GM12878 (cell line): ENCODE measurements at regions not wholly inside any gene's neighbourhood (a gene's known extent, or its start where the extent isn't known, plus 50 kb on each side); places are given as distances from the start of the nearest gene placed in this dataset.

ENCODE experiments used
- ATAC-seq: fragments of 200-7000 bp; cut with Tn5 transposase; 3 replicates; pipeline ENCODE4 v1.9.1; 2020; ENCODE audit warnings: mild to moderate bottlenecking, moderate library complexity
- BruUV-seq: library from RNA; stranded (reverse); fragments of 400-500 nt; replicated peaks from 2 replicates; lab custom pipeline; 2021; lab: Mats Ljungman, UMichigan
- CTCF ChIA-PET: fragments of 300-600 bp; sonication (Branson Sonifier 250); formaldehyde crosslinking; extraction: SDS; loops from one replicate; lab custom pipeline; 2021; ENCODE audit warnings: inconsistent platforms; lab: Yijun Ruan, JAX
- POLR2A ChIA-PET: fragments of 350-600 bp; formaldehyde crosslinking; extraction: SDS; loops from one replicate; lab custom pipeline; 2021; ENCODE audit warnings: inconsistent platforms; lab: Charles Lee
- RAD21 ChIA-PET: fragments of 300-600 bp; sonication (Branson Sonifier 250); formaldehyde crosslinking; loops from one replicate; lab custom pipeline; 2023; ENCODE audit warnings: antibody characterized with exemption; ENCODE audit not compliant: unreplicated experiment; lab: Charles Lee
- SMC1A ChIA-PET: fragments of 300-600 bp; sonication (Branson Sonifier 250); formaldehyde crosslinking; loops from one replicate; lab custom pipeline; 2023; ENCODE audit not compliant: unreplicated experiment, uncharacterized antibody; lab: Charles Lee
- DNase-seq: peaks from one replicate; pipeline ENCODE4 v3.0.0-alpha.2; 2011; ENCODE audit warnings: low read depth, low spot score
- FAIRE-seq: peaks from 3 replicates; lab custom pipeline; 2011; peaks lifted over from hg19 to GRCh38; lab: Jason Lieb, UNC
- H2AFZ ChIP-seq: 2 replicates; pipeline ENCODE4 v1.6.0; 2011; ENCODE audit warnings: low read depth, low read length, control low read depth; ENCODE audit not compliant: control insufficient read depth
- H3K27ac ChIP-seq: 2 replicates; pipeline ENCODE4 v1.5.1; 2011; ENCODE audit warnings: control low read depth; ENCODE audit not compliant: control insufficient read depth, insufficient read depth
- H3K27me3 ChIP-seq, 2 experiments: replicated peaks in 1 of 2; 2 replicates each; pipeline versions ENCODE4 v1.6.0 to v1.6.1; 2011; ENCODE audit warnings: low read length in 1 of 2; ENCODE audit not compliant: control insufficient read depth in 2 of 2, insufficient read depth in 2 of 2
- H3K36me3 ChIP-seq, 2 experiments: 2 replicates each; pipeline ENCODE4 v1.5.1; 2011; ENCODE audit warnings: low read length in 1 of 2; ENCODE audit not compliant: control insufficient read depth in 2 of 2, insufficient read depth in 2 of 2
- H3K4me1 ChIP-seq: 2 replicates; pipeline ENCODE4 v1.6.1; 2011; ENCODE audit warnings: mild to moderate bottlenecking, low read length, moderate library complexity, mixed read lengths; ENCODE audit not compliant: control insufficient read depth, insufficient read depth
- H3K4me2 ChIP-seq: 2 replicates; pipeline ENCODE4 v1.6.0; 2011; ENCODE audit warnings: control low read depth; ENCODE audit not compliant: control insufficient read depth, insufficient read depth
- H3K4me3 ChIP-seq: fragments of 200-600 bp; sonication (generic); 2 replicates; pipeline ENCODE4 v1.5.1; 2016
- H3K79me2 ChIP-seq: 2 replicates; pipeline ENCODE4 v1.6.0; 2011; ENCODE audit warnings: low read length; ENCODE audit not compliant: control insufficient read depth, insufficient read depth
- H3K9ac ChIP-seq: 2 replicates; pipeline ENCODE4 v1.8.0; 2011; ENCODE audit warnings: low read length, control low read depth, mixed read lengths; ENCODE audit not compliant: control insufficient read depth, insufficient read depth
- H3K9me3 ChIP-seq: replicated peaks from 3 replicates; pipeline ENCODE4 v1.5.1; 2011; ENCODE audit warnings: mild to moderate bottlenecking, low read length; ENCODE audit not compliant: control insufficient read depth, insufficient read depth
- H4K20me1 ChIP-seq: 2 replicates; pipeline ENCODE4 v1.6.0; 2011; ENCODE audit not compliant: control insufficient read depth, insufficient read depth
- CBX5 ChIP-seq: sonication (generic); IDR thresholded peaks from 2 replicates; pipeline ENCODE4 v1.6.1; 2016; ENCODE audit warnings: low read depth, moderate library complexity, mild to moderate bottlenecking, inconsistent platforms
- MEF2B ChIP-seq: fragments of 450-650 bp; IDR thresholded peaks from 2 replicates; pipeline ENCODE4 v1.6.1; 2018; ENCODE audit warnings: mild to moderate bottlenecking, moderate library complexity; ENCODE audit not compliant: partially characterized antibody, poor library complexity, severe bottlenecking
- POLR2AphosphoS5 ChIP-seq: IDR thresholded peaks from 2 replicates; pipeline ENCODE4 v1.6.1; 2011; ENCODE audit warnings: mild to moderate bottlenecking, low read length, inconsistent platforms
- POU2F2 ChIP-seq: IDR thresholded peaks from 3 replicates; pipeline ENCODE4 v1.6.1; 2011; ENCODE audit warnings: low read depth, mild to moderate bottlenecking, low read length, borderline replicate concordance
- REST ChIP-seq: IDR thresholded peaks from 2 replicates; pipeline ENCODE4 v1.6.1; 2012; ENCODE audit warnings: mild to moderate bottlenecking, low read depth, low read length
- SIN3A ChIP-seq: IDR thresholded peaks from 2 replicates; pipeline ENCODE4 v1.6.1; 2012; ENCODE audit warnings: low read depth, low read length, improper control_type of control experiment
- WGBS: methylation state at CpG from one replicate; pipeline ENCODE4 v1.1.6; 2016; ENCODE audit warnings: low lambda C conversion rate; ENCODE audit not compliant: insufficient replicate concordance, insufficient coverage; ENCODE audit errors: missing lambda C conversion rate; 5-methylcytosine and 5-hydroxymethylcytosine counted together
- in situ Hi-C: fragments of 300-500 bp; cut with MboI; formaldehyde crosslinking; loops from 9 replicates; pipeline ENCODE4 v1.14.3; 2018; ENCODE audit warnings: mixed read lengths
- intact Hi-C: fragments of 100-400 bp; cut with micrococcal nuclease; formaldehyde crosslinking; loops from one replicate; pipeline ENCODE4 v1.14.2; 2022; ENCODE audit not compliant: unreplicated experiment
- TF ChIP-seq, protein P1 (sequence below): fragments of 450-650 bp; IDR thresholded peaks from 2 replicates; pipeline ENCODE4 v1.6.1; 2018; ENCODE audit warnings: mild to moderate bottlenecking, low read depth, moderate library complexity; ENCODE audit not compliant: partially characterized antibody

- 0% methylated on average over 1 of the region's 1 CpG for WGBS
- H3K79me2 ChIP-seq: no peaks in the 10 kb centered on the region
- H3K4me1 ChIP-seq: no peaks in the 10 kb centered on the region
- RAD21 ChIA-PET: no interaction called here
- no peak for FAIRE-seq
- H3K27ac ChIP-seq: no peak overlapping the region
- no TSS peak for BruUV-seq
- H3K27me3 ChIP-seq: no peaks in the 10 kb centered on the region; a peak in 1 of 4 replicates
- no peak overlapping the region for H3K4me3 ChIP-seq
- H3K9me3 ChIP-seq: no peaks in the 10 kb centered on the region
- TF ChIP-seq REST: no peak
- TF ChIP-seq POU2F2: no peak
- TF ChIP-seq CBX5: no peak
- TF ChIP-seq, protein P1, sequence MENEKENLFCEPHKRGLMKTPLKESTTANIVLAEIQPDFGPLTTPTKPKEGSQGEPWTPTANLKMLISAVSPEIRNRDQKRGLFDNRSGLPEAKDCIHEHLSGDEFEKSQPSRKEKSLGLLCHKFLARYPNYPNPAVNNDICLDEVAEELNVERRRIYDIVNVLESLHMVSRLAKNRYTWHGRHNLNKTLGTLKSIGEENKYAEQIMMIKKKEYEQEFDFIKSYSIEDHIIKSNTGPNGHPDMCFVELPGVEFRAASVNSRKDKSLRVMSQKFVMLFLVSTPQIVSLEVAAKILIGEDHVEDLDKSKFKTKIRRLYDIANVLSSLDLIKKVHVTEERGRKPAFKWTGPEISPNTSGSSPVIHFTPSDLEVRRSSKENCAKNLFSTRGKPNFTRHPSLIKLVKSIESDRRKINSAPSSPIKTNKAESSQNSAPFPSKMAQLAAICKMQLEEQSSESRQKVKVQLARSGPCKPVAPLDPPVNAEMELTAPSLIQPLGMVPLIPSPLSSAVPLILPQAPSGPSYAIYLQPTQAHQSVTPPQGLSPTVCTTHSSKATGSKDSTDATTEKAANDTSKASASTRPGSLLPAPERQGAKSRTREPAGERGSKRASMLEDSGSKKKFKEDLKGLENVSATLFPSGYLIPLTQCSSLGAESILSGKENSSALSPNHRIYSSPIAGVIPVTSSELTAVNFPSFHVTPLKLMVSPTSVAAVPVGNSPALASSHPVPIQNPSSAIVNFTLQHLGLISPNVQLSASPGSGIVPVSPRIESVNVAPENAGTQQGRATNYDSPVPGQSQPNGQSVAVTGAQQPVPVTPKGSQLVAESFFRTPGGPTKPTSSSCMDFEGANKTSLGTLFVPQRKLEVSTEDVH: no peak
- TF ChIP-seq MEF2B: no peak
- TF ChIP-seq SIN3A: no peak
- TF ChIP-seq POLR2AphosphoS5: no peak
- ATAC-seq: no peak
- CTCF ChIA-PET: no interaction called here
- intact Hi-C loops: no loop called here
- DNase-seq: no peak
- no peak overlapping the region for H3K4me2 ChIP-seq
- POLR2A ChIA-PET: no interaction called here
- H4K20me1 ChIP-seq: no peaks in the 10 kb centered on the region
- H2AFZ ChIP-seq: no peak overlapping the region
- SMC1A ChIA-PET: interaction anchor here (0.6 kb wide), 1 partner anchor 390 kb away, joined by 3 read pairs; no protein-coding TSS in a partner anchor
- H3K36me3 ChIP-seq: no peaks in the 10 kb centered on the region
- in situ Hi-C loops: no loop called here
- no peak overlapping the region for H3K9ac ChIP-seq
These were observed 116.8 kb downstream of the MAFB start for GRCh38 chr20:40572251-40572650.
